Heart right ventricle (tissue), 16 donors: ENCODE measurements at regions not wholly inside any gene's neighbourhood (a gene's known extent, or its start where the extent isn't known, plus 50 kb on each side); places are given as distances from the start of the nearest gene placed in this dataset.
"Not testable (repeated sequence)": the region's sequence is repeated elsewhere in the genome, so short reads cannot be mapped to it uniquely, and the experiment has no call there.

ENCODE experiments used
- ATAC-seq, 8 donors: fragments of 200-7000 bp; cut with Tn5 transposase; one replicate each; pipeline ENCODE4 v1.9.1; 2020; ENCODE audit warnings: mild to moderate bottlenecking in 8 of 8, moderate library complexity in 8 of 8, moderate number of reproducible peaks in 1 of 8
- DNase-seq, 2 donors: peaks; one replicate each; pipeline ENCODE4 v3.0.0-alpha.2; 2020
- H3K27ac ChIP-seq, 10 donors: fragments of 200-600 bp; sonication (generic) in 2 of 10; one replicate each; pipeline versions ENCODE4 v1.5.0 to v1.8.0; 2020 to 2022; ENCODE audit warnings: mild to moderate bottlenecking in 3 of 10
- H3K27me3 ChIP-seq, 7 donors: fragments of 200-600 bp; one replicate each; pipeline ENCODE4 v1.8.0; 2021 to 2022; ENCODE audit warnings: mild to moderate bottlenecking in 2 of 7
- H3K36me3 ChIP-seq, 9 donors: fragments of 200-600 bp; sonication (generic) in 1 of 9; one replicate each; pipeline versions ENCODE4 v1.5.0 to v1.8.0; 2020 to 2022; ENCODE audit warnings: mild to moderate bottlenecking in 2 of 9
- H3K4me1 ChIP-seq, 9 donors: fragments of 200-600 bp; sonication (generic) in 1 of 9; one replicate each; pipeline versions ENCODE4 v1.5.0 to v1.8.0; 2020 to 2022; ENCODE audit warnings: mild to moderate bottlenecking in 4 of 9
- H3K4me3 ChIP-seq, 10 donors: fragments of 200-600 bp; sonication (generic) in 2 of 10; one replicate each; pipeline versions ENCODE4 v1.5.0 to v1.8.0; 2020 to 2022; ENCODE audit warnings: mild to moderate bottlenecking in 7 of 10, moderate library complexity in 2 of 10
- H3K9me3 ChIP-seq, 11 donors: fragments of 200-600 bp in 10 of 11; sonication (generic) in 2 of 11; one replicate each; pipeline versions ENCODE4 v1.5.0 to v1.8.0; 2013 to 2022; ENCODE audit warnings: mild to moderate bottlenecking in 2 of 11, control low read depth in 1 of 11, moderate library complexity in 1 of 11
- WGBS, 2 donors: extraction: QIAGEN DNeasy Blood & Tissue Kit; methylation state at CpG; one replicate each; pipeline ENCODE4 v1.1.7; 2013; ENCODE audit warnings: inconsistent platforms in 1 of 2; 5-methylcytosine and 5-hydroxymethylcytosine counted together
- intact Hi-C, 10 donors: fragments of 100-400 bp; cut with DNase I; formaldehyde crosslinking; loops; one replicate each; pipeline versions ENCODE4 v1.11.1 to v1.14.2; 2022
- TF ChIP-seq, protein P1 (sequence below), 9 donors: fragments of 200-600 bp; sonication (generic) in 2 of 9; IDR thresholded peaks; one replicate each; pipeline versions ENCODE4 v1.5.0 to v1.8.0; 2021 to 2022; ENCODE audit warnings: antibody characterized with exemption in 9 of 9, mild to moderate bottlenecking in 5 of 9, moderate library complexity in 1 of 9
- donor health status: Arrhythmogenic right ventricular cardiomyopathy.
- donor health status: ischemic (EF 13 %, LVEDD 7.1; RV severe dilation, severe dysfunction).
- donor health status: healthy with polysubstance abuse.
- donor health status: DM: no; HTN: yes; CAD: no.
- donor health status: DM: no; HTN: no; CAD: no.
- donor health status: ischemic (EF 25% LVEDD 6.9; RV normal size, moderate dysfunction).
- donor health status: ischemic (EF 25% LVEDD 5.7; RV mildly dilated, moderate dysfunction).
- donor health status: healthy.
- donor health status: DM: yes; HTN: yes; CAD: no.
- donor health status: Ischemic cardiomyopathy.
- donor health status: ischemic (EF 35%, LVEDD 5.7; RV mildly dilated, moderate dysfunction).
- donor health status: nonischemic (EF 11% LVEDD 7.7; RV severe dilation, severe dysfunction).
- donor health status: DM: yes; HTN: yes; CAD: no.
- donor health status: PGD.
- donor health status: ischemic (EF 29% LVEDD 5.4; RV normal size, mild dysfunction).
- donor health status: nonischemic (EF 23%, LVEDD 6.1; RV moderate dilation, normal function).

DNA sequence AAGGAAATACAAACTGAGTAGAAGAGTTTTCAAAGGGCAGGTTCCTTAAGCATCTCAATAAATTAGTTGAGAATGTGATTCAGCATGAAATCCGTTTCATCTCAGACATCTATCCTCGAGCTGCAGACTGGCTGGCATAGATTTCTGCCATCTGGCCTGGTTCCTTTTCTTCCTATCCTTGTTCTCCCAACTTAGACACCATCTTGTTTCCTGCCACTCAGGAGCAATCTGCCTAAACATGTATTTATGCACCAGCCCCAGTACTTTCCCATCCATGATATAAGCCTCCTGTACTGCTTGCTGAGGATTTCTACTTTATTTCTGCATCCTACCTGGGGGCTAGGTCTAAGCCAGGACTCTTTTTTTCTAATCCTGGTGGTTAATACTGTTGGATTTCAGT, 359.1 kb upstream of the C11orf87 start:
- H3K27me3 ChIP-seq, result no peaks in the 10 kb centered on the region
- WGBS, 2 donors, result 75 to 77% methylated on average over 2 of the region's 2 CpGs
- TF ChIP-seq, protein P1, sequence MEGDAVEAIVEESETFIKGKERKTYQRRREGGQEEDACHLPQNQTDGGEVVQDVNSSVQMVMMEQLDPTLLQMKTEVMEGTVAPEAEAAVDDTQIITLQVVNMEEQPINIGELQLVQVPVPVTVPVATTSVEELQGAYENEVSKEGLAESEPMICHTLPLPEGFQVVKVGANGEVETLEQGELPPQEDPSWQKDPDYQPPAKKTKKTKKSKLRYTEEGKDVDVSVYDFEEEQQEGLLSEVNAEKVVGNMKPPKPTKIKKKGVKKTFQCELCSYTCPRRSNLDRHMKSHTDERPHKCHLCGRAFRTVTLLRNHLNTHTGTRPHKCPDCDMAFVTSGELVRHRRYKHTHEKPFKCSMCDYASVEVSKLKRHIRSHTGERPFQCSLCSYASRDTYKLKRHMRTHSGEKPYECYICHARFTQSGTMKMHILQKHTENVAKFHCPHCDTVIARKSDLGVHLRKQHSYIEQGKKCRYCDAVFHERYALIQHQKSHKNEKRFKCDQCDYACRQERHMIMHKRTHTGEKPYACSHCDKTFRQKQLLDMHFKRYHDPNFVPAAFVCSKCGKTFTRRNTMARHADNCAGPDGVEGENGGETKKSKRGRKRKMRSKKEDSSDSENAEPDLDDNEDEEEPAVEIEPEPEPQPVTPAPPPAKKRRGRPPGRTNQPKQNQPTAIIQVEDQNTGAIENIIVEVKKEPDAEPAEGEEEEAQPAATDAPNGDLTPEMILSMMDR (IDR thresholded peaks at IDR 0.05), result no peak
- H3K4me3 ChIP-seq, result no peak overlapping the region
- ATAC-seq, result no peak
- no peaks in the 10 kb centered on the region for H3K4me1 ChIP-seq
- no peak overlapping the region for H3K27ac ChIP-seq
- no peak for DNase-seq
- no peaks in the 10 kb centered on the region for H3K9me3 ChIP-seq
- no peaks in the 10 kb centered on the region for H3K36me3 ChIP-seq
- intact Hi-C loops, result loop anchor here in 1 of 10 donors (10.0 kb wide), 1 partner anchor 88 kb away; no protein-coding TSS in a partner anchor

DNA sequence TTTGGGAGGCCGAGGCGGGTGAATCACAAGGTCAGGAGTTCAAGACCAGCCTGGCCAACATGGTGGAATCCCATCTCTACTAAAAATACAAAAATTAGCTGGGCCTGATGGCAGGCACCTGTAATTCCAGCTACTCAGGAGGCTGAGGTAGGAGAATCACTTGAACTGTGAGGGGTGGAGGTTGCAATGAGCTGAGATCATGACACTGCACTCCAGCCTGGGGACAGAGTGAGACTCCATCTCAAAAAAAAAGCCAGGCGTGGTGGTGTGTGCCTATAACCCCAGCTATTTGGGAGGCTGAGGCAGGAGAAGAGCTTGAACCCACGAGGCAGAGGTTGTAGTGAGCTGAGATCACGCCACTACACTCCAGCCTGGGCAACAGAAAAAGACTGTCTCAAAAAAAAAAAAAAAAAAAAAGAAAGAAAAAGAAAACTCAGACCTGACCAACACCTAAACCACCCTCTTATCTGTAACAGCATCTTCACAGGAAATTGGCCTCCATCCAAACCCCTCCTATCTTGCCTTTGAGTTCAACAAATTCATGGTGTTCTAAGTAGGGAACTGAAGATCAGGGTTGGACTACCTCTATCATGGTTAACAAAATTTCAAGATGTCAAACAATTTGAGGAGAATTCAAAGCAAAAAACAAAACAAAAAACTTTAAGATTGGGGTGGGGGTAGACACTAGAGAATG, 357.2 kb upstream of the C11orf87 start:
- DNase-seq, H3K27me3 ChIP-seq, H3K4me3 ChIP-seq, ATAC-seq, H3K36me3 ChIP-seq, H3K4me1 ChIP-seq, H3K9me3 ChIP-seq, H3K27ac ChIP-seq: not testable (repeated sequence)
- WGBS, 2 donors, result 87 to 90% methylated on average over 5 of the region's 5 CpGs
- intact Hi-C loops, result loop anchor here in 1 of 10 donors (10.0 kb wide), 1 partner anchor 90 kb away; no protein-coding TSS in a partner anchor

DNA sequence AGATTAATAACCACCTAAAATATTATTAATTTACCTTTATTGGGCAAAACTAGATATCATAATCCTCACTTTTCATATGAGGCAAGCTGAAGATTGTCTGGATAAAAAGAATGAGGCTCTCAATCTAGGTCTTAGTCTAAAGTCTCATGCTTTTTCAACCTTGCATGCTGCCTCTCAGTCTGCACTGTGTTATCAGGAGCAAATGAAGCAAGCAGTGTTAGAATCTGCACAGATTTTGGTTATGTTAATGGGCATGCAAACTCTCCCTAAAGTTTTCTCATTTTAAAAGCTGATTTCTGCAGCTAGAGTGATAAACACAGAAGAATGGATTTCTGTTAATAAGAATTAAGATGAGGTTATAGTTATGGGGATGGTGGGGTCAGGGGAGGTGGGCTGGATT, 350.7 kb upstream of the C11orf87 start:
- DNase-seq, result no peak
- H3K27ac ChIP-seq, result peak overlapping the region in 8 of 10 donors; percentile 11 to 75 (median 56)
- ATAC-seq, result peak in 3 of 8 donors; percentile 5 to 51 (median 21)
- H3K9me3 ChIP-seq, result peaks cover 0 to 15% (median 0%) of the 10 kb centered on the region in 11 donors
- no peaks in the 10 kb centered on the region for H3K27me3 ChIP-seq
- TF ChIP-seq, protein P1 (IDR thresholded peaks at IDR 0.05), result no peak
- peaks cover 0 to 26% (median 16%) of the 10 kb centered on the region in 9 donors for H3K4me1 ChIP-seq
- no peaks in the 10 kb centered on the region for H3K36me3 ChIP-seq
- H3K4me3 ChIP-seq, result no peak overlapping the region
- intact Hi-C loops, result loop anchor here in 4 of 10 donors (1.0 to 5.0 kb wide), 3 partner anchors 94 to 104 kb away; no protein-coding TSS in a partner anchor

DNA sequence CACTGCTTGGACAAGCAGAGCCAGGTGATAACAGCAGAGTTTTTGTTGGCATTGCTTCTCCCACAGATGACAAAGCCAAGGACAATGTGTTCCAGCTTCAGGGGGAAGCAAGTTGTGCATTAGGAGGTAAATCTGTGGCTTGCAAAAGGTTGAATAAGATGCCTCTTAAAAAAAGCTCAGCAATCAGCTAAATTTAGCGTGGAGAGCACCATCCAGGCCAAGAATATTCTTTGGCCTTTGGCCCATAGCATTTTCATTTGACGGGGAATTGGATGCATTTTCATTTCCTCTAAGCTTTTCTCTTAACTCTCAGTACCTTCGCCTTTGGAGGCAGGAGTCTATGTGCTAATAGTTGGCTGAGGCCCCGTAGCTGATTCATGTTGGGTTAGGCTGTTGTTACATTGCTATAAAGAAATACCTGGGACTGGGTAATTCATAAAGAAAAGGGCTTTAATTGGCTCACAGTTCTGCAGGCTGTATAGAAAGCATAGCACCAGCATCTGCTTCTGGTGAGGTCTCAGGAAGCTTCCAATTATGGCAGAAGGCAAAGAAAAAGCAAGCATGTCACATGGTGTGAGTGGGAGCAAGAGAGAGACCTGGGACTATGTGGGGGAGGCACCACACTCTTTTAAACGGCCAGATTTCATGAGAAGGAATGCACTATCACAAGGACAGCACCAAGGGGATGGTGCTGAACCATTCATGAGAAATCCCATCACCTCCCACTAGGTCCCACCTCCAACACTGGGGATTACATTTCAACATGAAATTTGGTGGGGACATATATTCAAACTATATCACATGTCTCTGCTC, 350.1 kb upstream of the C11orf87 start:
- H3K27me3 ChIP-seq, result no peaks in the 10 kb centered on the region
- no peaks in the 10 kb centered on the region for H3K36me3 ChIP-seq
- DNase-seq (peak in 1 of 2 donors; percentile 31), ATAC-seq (peak; percentile 64 to 96 (median 88))
- TF ChIP-seq, protein P1 (IDR thresholded peaks at IDR 0.05), result no peak
- H3K9me3 ChIP-seq, result peaks cover 0 to 15% (median 0%) of the 10 kb centered on the region in 11 donors
- H3K27ac ChIP-seq, result peak overlapping the region in 9 of 10 donors; percentile 26 to 72 (median 56)
- peaks cover 0 to 31% (median 17%) of the 10 kb centered on the region in 9 donors for H3K4me1 ChIP-seq
- intact Hi-C loops, result loop anchor here in 4 of 10 donors (1.0 to 5.0 kb wide), 3 partner anchors 95 to 105 kb away; no protein-coding TSS in a partner anchor
- no peak overlapping the region for H3K4me3 ChIP-seq
- WGBS, 2 donors, result 14 to 15% methylated on average over 5 of the region's 5 CpGs
